GM19397 (cell line): ENCODE measurements at regions not wholly inside any gene's neighbourhood (a gene's known extent, or its start where the extent isn't known, plus 50 kb on each side); places are given as distances from the start of the nearest gene placed in this dataset.

Experiments used
- ATAC-seq: cut with Tn5 transposase; IDR thresholded peaks from one replicate; pipeline ENCODE4 v1.9.1; 2021; ENCODE audit warnings: mild to moderate bottlenecking, moderate library complexity; ENCODE audit not compliant: unreplicated experiment

DNA sequence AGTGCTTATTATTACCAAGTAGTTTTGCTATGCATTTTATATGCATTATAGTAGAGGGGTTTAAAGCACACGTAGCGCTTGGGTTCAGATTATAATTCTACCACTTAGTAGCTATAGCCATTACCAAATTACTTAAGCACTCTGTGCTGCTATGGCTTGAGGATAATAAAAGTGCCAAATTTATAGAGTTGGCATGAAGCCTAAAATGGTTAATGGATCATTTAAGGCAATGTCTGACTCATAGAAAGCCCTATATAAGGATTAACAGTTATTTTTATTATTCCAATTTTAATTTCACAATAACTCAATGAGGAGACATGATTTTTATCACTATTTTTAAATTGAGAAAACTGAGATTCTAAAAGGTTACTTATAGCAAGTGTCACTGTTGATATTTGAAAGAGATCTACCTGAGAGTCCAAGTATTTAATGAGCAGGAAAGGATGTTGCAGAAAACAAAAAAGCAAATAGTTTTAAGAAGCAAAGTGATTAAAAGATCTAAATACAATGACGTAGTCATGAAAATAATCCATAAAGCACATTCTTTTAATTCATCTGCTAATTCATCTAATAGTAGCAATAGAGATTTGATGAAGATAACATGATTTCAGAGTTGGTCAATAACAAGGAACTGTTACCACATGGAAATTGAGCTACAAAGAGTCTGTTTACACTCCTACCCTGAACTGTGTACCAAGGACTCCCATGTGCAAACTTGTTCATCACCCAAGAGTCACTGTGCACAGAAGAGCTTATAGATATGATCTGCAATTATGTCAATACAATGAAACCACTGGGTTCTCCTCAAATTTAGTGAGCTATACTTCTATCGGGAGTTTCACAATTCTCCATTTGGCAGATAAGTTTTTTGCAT is 78.8 kb upstream of the DTNA start:
- no peak for ATAC-seq

DNA sequence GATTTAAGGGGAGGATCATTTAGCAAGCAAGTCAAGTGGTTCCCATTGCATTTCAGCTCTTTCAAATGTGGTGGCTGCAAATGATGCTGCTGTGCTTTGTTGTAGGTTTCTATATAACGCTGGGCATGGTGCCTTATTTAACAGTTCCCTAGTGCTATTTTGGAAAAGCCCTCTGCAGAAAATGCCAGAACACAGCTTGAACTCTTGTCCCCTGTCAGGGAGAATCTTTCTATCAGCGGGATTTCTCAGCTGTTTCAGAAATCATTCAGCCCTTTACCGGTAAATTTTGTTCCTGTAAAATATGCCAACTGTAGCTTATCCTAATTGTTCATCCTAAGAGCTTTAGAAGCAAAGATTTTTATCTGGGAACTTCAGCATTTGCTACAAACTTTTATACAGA is 77.8 kb upstream of the DTNA start:
- ATAC-seq = no peak

DNA sequence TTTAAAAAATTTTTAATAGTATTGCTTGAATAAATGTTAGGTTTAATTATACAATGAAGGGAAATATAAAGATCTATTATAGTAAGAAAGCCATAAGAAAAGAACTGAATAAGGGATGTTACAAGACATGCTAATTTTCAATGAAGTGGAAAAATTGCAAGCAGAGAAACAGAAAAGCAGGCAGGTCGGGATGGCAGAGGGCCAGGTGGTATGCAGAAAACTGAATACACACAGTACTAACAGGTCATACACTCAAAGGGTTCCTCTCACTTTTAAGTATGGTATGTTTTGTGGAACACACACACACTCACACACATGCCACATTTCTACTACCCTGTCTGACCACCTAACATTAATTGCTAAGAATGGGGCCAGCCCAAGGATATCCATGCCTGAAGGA is 76.7 kb upstream of the DTNA start:
- ATAC-seq = no peak

DNA sequence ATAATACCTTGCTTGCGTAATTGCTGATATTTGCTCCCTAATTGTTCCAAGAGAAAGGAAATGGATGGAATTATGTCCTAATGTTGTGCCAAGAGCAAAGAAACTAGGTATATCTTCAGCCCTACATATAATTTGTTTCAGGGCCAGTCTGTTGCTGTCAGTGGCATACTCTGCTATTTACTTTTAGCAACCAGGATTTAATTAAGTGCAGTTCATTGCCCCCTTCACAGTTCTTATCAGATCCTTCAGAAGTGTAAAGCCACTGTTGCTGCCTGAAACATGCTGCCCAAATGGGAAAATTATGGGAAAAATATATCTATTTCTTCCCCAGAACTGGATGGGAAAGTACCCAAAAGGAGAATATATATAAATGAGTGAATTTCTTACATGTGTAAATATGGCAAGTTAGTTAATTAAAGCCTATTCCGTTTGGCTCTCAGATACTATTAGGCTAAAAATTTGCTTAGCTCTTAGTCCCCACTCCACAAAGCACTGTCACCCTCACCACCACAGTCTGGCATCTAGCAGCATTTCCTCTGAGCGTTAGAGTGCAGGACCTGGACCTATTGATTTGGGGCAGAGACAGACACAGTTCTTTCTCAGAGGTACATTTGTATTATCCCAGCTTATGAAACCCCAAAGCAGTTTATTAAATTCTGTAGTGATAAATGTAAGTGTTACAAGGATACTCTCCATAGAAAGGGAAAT is 72.8 kb upstream of the DTNA start:
- no peak for ATAC-seq

DNA sequence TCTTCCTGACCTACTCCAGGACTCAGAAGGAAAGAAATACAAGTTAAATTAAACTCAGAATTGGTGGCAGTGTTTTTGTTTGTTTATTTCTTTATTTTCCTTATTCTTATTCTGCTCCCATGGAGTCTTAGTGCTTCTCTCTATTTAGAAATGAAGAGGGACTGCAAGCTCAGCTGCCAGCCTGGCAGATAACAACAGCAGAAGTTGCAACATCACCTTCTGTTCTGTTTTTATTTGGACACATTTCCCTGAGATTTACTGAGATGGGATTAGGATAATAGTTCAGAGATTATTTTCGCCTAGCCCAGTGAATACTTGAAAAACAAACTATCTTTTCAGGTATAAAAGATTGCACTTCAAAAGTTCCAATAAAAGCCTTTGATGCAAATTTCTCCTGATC is 70.4 kb upstream of the DTNA start:
- ATAC-seq = no peak

DNA sequence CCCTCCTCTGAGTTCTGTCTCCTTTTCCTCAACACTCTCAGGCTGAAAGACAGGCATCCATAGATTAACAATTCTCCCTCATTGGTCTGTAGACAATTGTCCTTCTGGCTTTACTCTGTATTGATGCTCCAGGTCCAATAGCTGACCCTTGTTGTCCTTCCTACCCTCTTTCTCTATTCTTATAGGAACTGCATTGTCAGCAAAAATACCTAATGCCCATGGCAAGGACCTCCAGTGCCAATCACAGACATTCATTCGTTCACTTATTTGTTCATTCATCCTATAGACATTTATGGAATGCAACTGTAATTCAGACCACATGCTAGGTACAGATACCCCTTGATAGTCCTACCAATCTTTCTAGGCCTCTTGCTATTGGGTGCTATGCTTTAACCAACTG is 69.8 kb upstream of the DTNA start:
- ATAC-seq = no peak

DNA sequence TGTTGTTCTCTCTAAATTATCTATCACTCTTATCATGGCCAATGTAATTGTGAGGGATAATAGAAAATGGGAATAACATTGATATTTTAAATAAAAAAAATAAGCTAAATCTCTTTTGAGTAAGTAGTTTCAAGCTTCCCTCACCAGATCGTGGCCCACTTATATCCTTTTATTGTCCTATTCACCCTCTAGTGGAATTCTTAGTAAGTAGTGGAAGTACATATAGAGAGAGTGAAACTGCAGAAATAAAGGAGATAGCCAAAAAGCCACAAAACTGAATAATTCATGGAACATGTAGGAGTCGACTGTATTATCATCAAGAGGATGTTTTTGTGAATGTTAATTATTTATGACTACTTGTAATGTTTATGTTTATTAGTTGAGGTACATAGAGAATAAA is 66.1 kb upstream of the DTNA start:
- ATAC-seq = no peak

DNA sequence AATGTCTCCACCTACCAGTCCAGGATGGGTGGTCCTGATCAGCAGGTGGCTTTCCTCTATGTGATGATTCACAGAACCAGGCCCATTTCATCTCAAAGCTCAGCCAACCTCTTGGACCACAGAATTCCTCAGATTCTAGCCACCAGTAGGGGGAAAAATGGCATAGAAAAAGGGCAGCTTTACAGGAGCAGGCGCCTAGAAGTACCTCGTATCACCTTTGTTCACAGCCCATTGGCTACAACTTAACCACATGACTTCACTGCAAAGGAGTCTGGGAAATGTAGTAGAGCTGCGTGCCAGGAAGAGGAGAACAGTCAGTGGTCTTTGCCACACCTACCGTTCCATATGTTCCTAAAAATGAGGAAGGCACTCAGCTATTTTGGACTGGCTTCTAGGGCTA is 62.8 kb upstream of the DTNA start:
- ATAC-seq = no peak

DNA sequence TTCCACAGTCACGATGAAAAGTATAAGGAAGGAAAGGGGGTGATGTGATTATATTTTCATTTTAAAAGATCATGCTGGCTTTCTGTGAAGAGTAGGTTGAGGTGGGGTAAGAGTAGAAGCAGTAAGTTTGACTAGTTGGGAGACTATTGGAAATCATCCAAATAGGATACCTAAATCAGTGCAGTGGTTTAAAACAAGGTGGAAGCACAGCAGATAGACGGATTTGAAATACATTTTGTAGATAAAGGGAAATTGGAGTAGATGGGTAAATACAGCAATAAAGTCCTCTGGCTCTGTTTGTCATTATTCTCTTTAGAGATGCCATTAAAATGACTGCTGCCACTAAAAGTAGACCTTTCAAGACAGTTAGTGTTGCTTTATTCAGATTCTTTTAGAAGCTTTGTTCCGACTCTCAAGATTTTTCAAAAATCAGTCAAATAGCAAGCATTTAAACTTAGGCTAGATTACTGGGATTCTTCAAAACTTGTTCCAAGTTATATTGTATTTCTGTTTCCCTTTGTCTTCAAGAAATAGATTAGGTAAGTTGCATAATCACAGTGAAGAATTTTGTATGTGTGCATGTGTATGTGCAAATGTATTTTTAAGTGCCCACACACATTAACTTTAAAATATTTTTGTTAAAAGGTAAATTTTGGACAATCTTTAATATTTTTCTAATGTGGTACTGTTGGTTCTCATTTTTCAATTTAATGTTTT is 61.7 kb upstream of the DTNA start:
- ATAC-seq = no peak

DNA sequence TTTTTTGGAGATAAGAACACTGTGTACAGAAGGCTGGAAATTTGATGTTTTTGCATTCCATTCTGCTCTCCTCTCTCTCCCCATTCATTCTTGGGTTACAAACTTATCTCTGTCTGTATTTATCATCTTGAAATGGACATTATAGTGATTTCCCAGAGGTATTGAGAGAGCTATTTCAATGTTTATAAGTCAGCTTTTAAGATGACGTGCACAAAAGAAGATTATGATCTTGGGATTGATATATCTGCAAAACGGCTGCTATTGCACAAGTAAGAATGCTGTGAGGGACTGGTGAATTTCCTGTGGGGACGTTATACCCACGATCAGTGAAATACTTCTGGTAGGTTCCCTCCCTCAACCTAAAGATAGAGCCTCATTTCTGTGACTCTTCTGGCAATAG is 61.0 kb upstream of the DTNA start:
- ATAC-seq = no peak

DNA sequence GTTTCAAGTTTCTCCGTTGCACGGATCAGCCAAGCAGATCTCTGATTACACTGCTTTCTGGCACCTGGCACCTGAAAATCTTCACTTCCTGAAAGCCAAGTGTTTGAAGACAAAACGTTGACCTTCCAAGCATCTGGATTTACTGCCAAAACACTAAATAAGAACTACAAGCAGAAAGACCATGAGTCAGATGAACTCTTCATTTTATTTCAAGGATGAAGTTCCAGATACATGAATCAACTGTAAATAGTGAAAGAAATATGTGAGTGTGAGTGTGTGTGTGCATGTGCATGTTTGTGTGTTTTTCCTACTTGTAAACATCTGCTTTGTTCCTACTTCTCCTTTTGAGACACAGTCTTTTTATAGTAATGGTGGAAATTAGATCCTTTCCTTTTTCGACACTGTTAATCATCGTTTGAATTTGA is 60.0 kb upstream of the DTNA start:
- no peak for ATAC-seq

DNA sequence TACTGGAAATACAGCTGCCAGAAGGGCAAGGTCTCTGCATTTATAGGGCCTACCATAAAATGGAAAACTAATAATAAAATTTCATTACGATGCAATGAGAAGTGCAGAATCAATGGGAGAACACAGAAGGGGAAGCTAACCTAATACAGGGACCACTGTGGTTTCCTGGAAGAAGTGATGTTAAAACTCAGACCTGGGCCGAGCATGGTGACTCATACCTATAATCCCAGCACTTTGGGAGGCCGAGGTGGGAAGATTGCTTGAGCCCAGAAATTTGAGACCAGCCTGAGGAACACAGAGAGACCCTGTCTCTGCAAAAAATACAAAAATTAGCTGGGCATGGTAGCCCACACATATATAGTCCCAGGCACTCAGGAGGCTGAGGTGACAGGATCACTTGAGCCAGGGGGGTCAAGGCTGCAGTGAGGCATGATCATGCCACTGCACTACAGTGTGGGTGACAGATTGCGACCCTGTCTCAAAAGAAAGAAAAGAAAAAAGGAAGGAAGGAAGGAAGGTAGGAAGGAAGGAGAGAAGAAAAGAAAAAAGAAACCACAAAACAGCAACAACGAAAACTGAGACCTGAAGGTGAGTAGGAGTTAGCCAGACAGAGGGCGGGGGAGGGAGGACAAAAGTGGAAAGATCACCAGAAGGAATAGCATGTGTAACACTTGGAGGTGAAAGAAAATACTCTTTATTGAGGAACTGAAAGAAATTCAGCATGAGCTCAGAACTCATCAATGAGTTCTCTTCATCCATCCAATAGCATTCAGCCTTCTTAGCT is 58.3 kb upstream of the DTNA start:
- ATAC-seq = no peak

DNA sequence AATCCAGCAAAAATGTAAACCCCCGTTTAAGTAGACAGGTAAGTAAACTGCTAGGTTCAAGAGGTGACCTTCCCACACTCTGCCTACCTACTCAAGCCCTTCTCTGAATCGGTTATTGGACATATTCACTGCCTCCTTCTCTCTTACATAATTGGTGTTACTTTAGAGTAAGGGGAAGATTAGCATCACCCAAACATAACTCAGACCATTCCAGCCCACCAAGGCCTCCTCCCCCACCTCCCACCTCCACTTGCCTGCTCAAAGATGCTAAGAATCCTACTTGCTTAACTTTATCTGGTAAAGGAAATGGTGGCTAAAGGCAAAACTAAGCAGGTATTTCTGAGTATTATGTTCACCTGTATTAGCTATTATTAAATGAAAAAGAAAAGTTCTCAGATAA is 55.0 kb upstream of the DTNA start:
- no peak for ATAC-seq

DNA sequence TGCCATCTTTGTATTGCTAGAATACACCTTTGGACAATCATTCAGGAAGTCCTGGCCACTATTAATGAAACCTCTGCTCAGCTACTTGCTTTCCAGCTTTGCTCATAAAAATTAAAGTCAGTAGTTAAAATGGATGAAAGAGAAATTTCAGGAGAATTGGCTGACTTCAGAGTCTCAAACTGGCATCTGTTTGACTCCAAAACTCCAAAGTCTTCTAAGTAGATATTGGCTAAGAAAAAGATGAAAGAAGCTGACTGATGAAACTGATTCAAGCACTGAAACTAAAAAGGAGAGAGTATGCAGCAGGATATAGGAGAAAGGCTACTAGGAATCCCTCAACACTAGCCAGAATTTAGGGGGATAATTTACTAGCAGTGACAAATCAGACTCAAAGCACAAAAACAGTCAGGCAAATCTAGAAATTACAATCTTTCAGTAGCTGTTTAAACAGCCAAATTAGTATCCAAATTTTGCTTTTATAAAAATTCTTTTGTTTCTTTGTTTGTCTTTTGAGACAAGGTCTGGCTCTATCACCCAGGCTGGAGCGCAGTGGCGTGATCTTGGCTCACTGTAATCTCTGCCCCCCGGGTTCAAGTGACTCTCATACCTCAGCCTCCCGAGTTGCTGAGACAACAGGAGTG is 52.1 kb upstream of the DTNA start:
- ATAC-seq = no peak

DNA sequence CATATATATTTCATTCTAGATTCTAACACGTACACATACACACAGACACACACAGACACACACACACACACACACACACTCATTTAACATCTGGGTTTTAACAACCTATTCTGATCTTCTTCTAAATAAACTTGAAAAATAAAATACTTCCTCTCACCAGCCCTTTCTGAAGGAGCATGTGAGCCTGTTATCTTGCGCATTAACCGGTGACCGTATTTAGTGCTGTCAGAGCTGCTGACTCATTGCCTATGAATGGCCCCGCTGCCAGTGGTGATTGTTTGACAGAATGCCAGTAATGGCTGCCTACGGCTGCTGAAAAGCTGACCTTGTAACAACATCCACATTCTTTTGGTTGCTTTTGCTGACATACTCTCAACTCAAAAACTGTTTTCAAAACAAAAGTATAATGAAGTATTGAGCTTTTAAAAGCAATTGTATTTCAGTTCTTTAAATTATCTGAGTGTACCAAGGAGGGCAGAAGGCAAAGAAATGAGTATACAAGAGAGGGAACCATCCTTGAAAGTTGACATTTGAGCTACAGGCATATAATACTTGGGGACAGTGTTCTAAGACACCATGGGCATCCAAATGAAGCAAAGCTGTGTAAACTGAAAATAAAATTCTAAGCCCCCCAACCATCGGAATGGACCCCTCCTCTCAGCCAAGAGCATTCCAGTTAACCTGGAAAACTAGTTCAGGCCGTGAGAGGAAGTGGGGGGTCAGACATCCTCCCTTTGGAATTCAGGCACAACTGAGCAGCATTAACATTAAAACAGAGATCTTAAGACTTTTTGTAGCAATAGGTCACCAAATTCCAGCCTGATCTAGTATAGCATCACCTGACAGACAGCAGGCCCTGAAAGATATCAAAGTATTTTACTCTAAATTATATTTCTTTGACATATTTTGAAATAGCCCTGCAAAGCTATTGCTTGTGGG is 50.2 kb upstream of the DTNA start:
- no peak for ATAC-seq
